B cell (primary cell): ENCODE measurements at regions not wholly inside any gene's neighbourhood (a gene's known extent, or its start where the extent isn't known, plus 50 kb on each side); places are given as distances from the start of the nearest gene placed in this dataset.

Source experiments
- ATAC-seq: fragments of 200-7000 bp; cut with Tn5 transposase; one replicate; pipeline ENCODE4 v1.10.0; 2021; ENCODE audit warnings: low read depth, mild to moderate bottlenecking, moderate number of reproducible peaks, moderate library complexity
- CTCF ChIA-PET: fragments of 350-600 bp; sonication (Branson Sonifier 250); formaldehyde crosslinking; loops from one replicate; lab custom pipeline; 2021; ENCODE audit warnings: antibody characterized with exemption, inconsistent platforms; lab: Charles Lee
- POLR2A ChIA-PET: fragments of 350-600 bp; sonication (Branson Sonifier 250); formaldehyde crosslinking; loops from one replicate; lab custom pipeline; 2021; ENCODE audit warnings: antibody characterized with exemption; lab: Charles Lee
- DNase-seq: peaks from one replicate; pipeline ENCODE4 v3.0.0; 2013
- H2AFZ ChIP-seq: 2 replicates; pipeline ENCODE4 v1.6.1; 2012; ENCODE audit warnings: mild to moderate bottlenecking, low read depth, low read length; ENCODE audit not compliant: insufficient read depth, poor library complexity, severe bottlenecking
- H3K27ac ChIP-seq, 2 donors: 1 replicate in 1 of 2; 2 replicates in 1 of 2; pipeline ENCODE4 v1.5.1; 2012 to 2013; ENCODE audit warnings: low read length in 2 of 2, mild to moderate bottlenecking in 2 of 2, moderate library complexity in 1 of 2
- H3K27me3 ChIP-seq, 4 experiments: fragments of 200-600 bp in 1 of 4; sonication (generic) in 1 of 4; replicated peaks in 1 of 4; 1 replicate in 2 of 4; 2 replicates in 2 of 4; pipeline versions ENCODE4 v1.6.1 to v1.7.0; 2013 to 2016; ENCODE audit warnings: low read length in 3 of 4, mild to moderate bottlenecking in 2 of 4, mixed read lengths in 1 of 4, moderate library complexity in 1 of 4; ENCODE audit not compliant: insufficient read depth in 4 of 4, control insufficient read depth in 3 of 4; ENCODE audit errors: control extremely low read depth in 1 of 4
- H3K36me3 ChIP-seq, 2 experiments: replicated peaks in 1 of 2; 1 replicate in 1 of 2; 2 replicates in 1 of 2; pipeline versions ENCODE4 v1.6.1 to v1.7.1; 2013; ENCODE audit warnings: low read length in 1 of 2; ENCODE audit not compliant: insufficient read depth in 2 of 2, control insufficient read depth in 1 of 2; ENCODE audit errors: control extremely low read depth in 1 of 2, extremely low read depth in 1 of 2
- H3K4me1 ChIP-seq, 2 donors: fragments of 200-600 bp in 1 of 2; sonication (generic) in 1 of 2; 1 replicate in 1 of 2; 2 replicates in 1 of 2; pipeline versions ENCODE4 v1.5.1 to v1.6.1; 2013 to 2017; ENCODE audit warnings: low read length in 2 of 2; ENCODE audit not compliant: control insufficient read depth in 2 of 2, insufficient read depth in 2 of 2
- H3K4me2 ChIP-seq: replicated peaks from 2 replicates; pipeline ENCODE3; 2012; ENCODE audit warnings: mild to moderate bottlenecking, low read depth, low read length; ENCODE audit not compliant: poor library complexity, severe bottlenecking
- H3K4me3 ChIP-seq, 5 experiments: fragments of 200-600 bp in 1 of 5; sonication (generic) in 1 of 5; 1 replicate in 3 of 5; 2 replicates in 2 of 5; pipeline versions ENCODE4 v1.5.1 to v1.7.0; 2011 to 2016; ENCODE audit warnings: low read length in 4 of 5, mild to moderate bottlenecking in 4 of 5, low read depth in 2 of 5, control low read depth in 1 of 5, moderate library complexity in 1 of 5; ENCODE audit not compliant: insufficient read depth in 1 of 5; ENCODE audit errors: control extremely low read depth in 1 of 5, extremely low read depth in 1 of 5
- H3K79me2 ChIP-seq: fragments of 200-600 bp; sonication (generic); one replicate; pipeline ENCODE4 v1.6.0; 2016; ENCODE audit warnings: low read length; ENCODE audit not compliant: control insufficient read depth, insufficient read depth
- H3K9ac ChIP-seq: fragments of 200-600 bp; sonication (generic); 2 replicates; pipeline ENCODE4 v1.6.1; 2017; ENCODE audit warnings: mild to moderate bottlenecking, low read length, moderate library complexity
- H3K9me3 ChIP-seq, 3 donors: one replicate each; pipeline versions ENCODE4 v1.6.1 to v1.7.1; 2013; ENCODE audit warnings: low read length in 2 of 3; ENCODE audit not compliant: control insufficient read depth in 2 of 3, insufficient read depth in 1 of 3; ENCODE audit errors: control extremely low read depth in 1 of 3
- H4K20me1 ChIP-seq: 2 replicates; pipeline ENCODE4 v1.6.0; 2012; ENCODE audit warnings: mild to moderate bottlenecking, low read length; ENCODE audit not compliant: insufficient read depth, control insufficient read depth, poor library complexity, severe bottlenecking
- H3K27ac Mint-ChIP-seq: one replicate; pipeline ENCODE4 v1.8.0; 2021; ENCODE audit warnings: mixed read lengths
- H3K27me3 Mint-ChIP-seq: one replicate; pipeline ENCODE4 v1.8.0; 2021; ENCODE audit warnings: mixed read lengths
- H3K4me1 Mint-ChIP-seq: one replicate; pipeline ENCODE4 v1.8.0; 2021; ENCODE audit warnings: mixed read lengths
- H3K4me3 Mint-ChIP-seq: one replicate; pipeline ENCODE4 v1.8.0; 2021; ENCODE audit warnings: mixed read lengths
- H3K9me3 Mint-ChIP-seq: one replicate; pipeline ENCODE4 v1.8.0; 2022; ENCODE audit warnings: mixed read lengths; ENCODE audit not compliant: insufficient read depth
- CTCF ChIP-seq: fragments of 200-600 bp; IDR thresholded peaks from one replicate; pipeline ENCODE4 v1.8.0; 2022; ENCODE audit warnings: antibody characterized with exemption, mild to moderate bottlenecking
- EZH2 ChIP-seq: IDR thresholded peaks from 2 replicates; pipeline ENCODE4 v1.6.1; 2012; ENCODE audit warnings: borderline replicate concordance, low read depth, mild to moderate bottlenecking, moderate library complexity, low read length; ENCODE audit not compliant: insufficient read depth, poor library complexity, severe bottlenecking
- WGBS: methylation state at CpG from one replicate; pipeline ENCODE4 v1.1.5; 2013; ENCODE audit warnings: missing lambda C conversion rate; ENCODE audit not compliant: insufficient coverage; 5-methylcytosine and 5-hydroxymethylcytosine counted together
- intact Hi-C: fragments of 100-400 bp; cut with micrococcal nuclease; formaldehyde crosslinking; loops from one replicate; pipeline ENCODE4 v1.10.0; 2022

- H3K9ac ChIP-seq, result no peak overlapping the region
- no peak overlapping the region for H3K4me3 ChIP-seq
- Mint-ChIP-seq H3K4me1 (no peaks in the 10 kb centered on the region), H3K27me3 (no peaks in the 10 kb centered on the region), H3K27ac (no peak overlapping the region), H3K9me3 (no peaks in the 10 kb centered on the region), H3K4me3 (no peak overlapping the region)
- H2AFZ ChIP-seq, result no peak overlapping the region
- no peaks in the 10 kb centered on the region for H3K27me3 ChIP-seq
- DNase-seq (no peak), ATAC-seq (no peak)
- intact Hi-C loops, result loop anchor here (10.0 kb wide), 1 partner anchor 461 kb away; no protein-coding TSS in a partner anchor
- no peaks in the 10 kb centered on the region for H3K79me2 ChIP-seq
- POLR2A ChIA-PET, result no interaction called here
- no peak overlapping the region for H3K4me2 ChIP-seq
- H3K27ac ChIP-seq, result no peak overlapping the region
- no peaks in the 10 kb centered on the region for H3K4me1 ChIP-seq
- no peaks in the 10 kb centered on the region for H4K20me1 ChIP-seq
- H3K9me3 ChIP-seq, result no peaks in the 10 kb centered on the region
- TF ChIP-seq CTCF (no peak), EZH2 (no peak)
- H3K36me3 ChIP-seq, result no peaks in the 10 kb centered on the region
- CTCF ChIA-PET, result no interaction called here
Measured at GRCh38 chr2:187125318-187125717, 276.3 kb upstream of the ZSWIM2 start.

- Histone ChIP-seq H3K4me1 (no peaks in the 10 kb centered on the region), H3K36me3 (no peaks in the 10 kb centered on the region), H3K4me2 (no peak overlapping the region), H4K20me1 (no peaks in the 10 kb centered on the region), H3K9me3 (no peaks in the 10 kb centered on the region), H2AFZ (no peak overlapping the region), H3K4me3 (no peak overlapping the region), H3K27me3 (no peaks in the 10 kb centered on the region), H3K27ac (no peak overlapping the region), H3K9ac (no peak overlapping the region), H3K79me2 (no peaks in the 10 kb centered on the region)
- Mint-ChIP-seq H3K4me3 (no peak overlapping the region), H3K27ac (no peak overlapping the region), H3K9me3 (no peaks in the 10 kb centered on the region), H3K27me3 (no peaks in the 10 kb centered on the region), H3K4me1 (no peaks in the 10 kb centered on the region)
- WGBS, result no CpG with 5 or more reads among the region's 3 CpGs
- CTCF ChIA-PET, result no interaction called here
- POLR2A ChIA-PET, result no interaction called here
- ATAC-seq (no peak), DNase-seq (no peak)
- intact Hi-C loops, result loop anchor here (10.0 kb wide), 1 partner anchor 460 kb away; no protein-coding TSS in a partner anchor
- TF ChIP-seq CTCF (no peak), EZH2 (no peak)
Measured at GRCh38 chr2:187124529-187124928, 275.6 kb upstream of the ZSWIM2 start.
